Mesodermal cell (in vitro differentiated cells): ENCODE measurements at regions not wholly inside any gene's neighbourhood (a gene's known extent, or its start where the extent isn't known, plus 50 kb on each side); places are given as distances from the start of the nearest gene placed in this dataset.

Experiments used
- H3K27ac ChIP-seq: 2 replicates; pipeline ENCODE4 v1.7.0; 2013; ENCODE audit warnings: mild to moderate bottlenecking, low read depth, low read length, moderate library complexity; ENCODE audit not compliant: severe bottlenecking
- H3K36me3 ChIP-seq: 2 replicates; pipeline ENCODE4 v1.7.1; 2013; ENCODE audit warnings: mild to moderate bottlenecking, low read length, moderate library complexity; ENCODE audit not compliant: control insufficient read depth, insufficient read depth
- H3K4me1 ChIP-seq: one replicate; pipeline ENCODE4 v1.7.1; 2013; ENCODE audit warnings: mild to moderate bottlenecking, low read length; ENCODE audit not compliant: insufficient read depth, control insufficient read depth, poor library complexity, severe bottlenecking
- H3K4me3 ChIP-seq: 2 replicates; pipeline ENCODE4 v1.7.0; 2013; ENCODE audit warnings: low read length, control low read depth, mild to moderate bottlenecking; ENCODE audit not compliant: insufficient read depth, poor library complexity, severe bottlenecking; ENCODE audit errors: extremely low read depth
- H3K9me3 ChIP-seq: 2 replicates; pipeline ENCODE4 v1.7.1; 2013; ENCODE audit warnings: mild to moderate bottlenecking, low read length, moderate library complexity; ENCODE audit not compliant: control insufficient read depth
- WGBS, 2 experiments: methylation state at CpG; one replicate each; pipeline ENCODE4 v1.1.5; 2013; ENCODE audit warnings: missing lambda C conversion rate in 2 of 2; ENCODE audit not compliant: insufficient coverage in 2 of 2; 5-methylcytosine and 5-hydroxymethylcytosine counted together

GRCh38 chr9:24351258-24351657, 194.4 kb downstream of the IZUMO3 start:
- no peaks in the 10 kb centered on the region for H3K36me3 ChIP-seq
- H3K9me3 ChIP-seq, result no peaks in the 10 kb centered on the region
- H3K27ac ChIP-seq, result no peak overlapping the region
- 100% methylated on average over 1 of the region's 2 CpGs; no CpG with 5 or more reads in 1 of the 2 experiments for WGBS, 2 experiments
- no peak overlapping the region for H3K4me3 ChIP-seq
- no peaks in the 10 kb centered on the region for H3K4me1 ChIP-seq

GRCh38 chr9:24342457-24342856, 203.2 kb downstream of the IZUMO3 start:
- Histone ChIP-seq H3K27ac (no peak overlapping the region), H3K4me3 (no peak overlapping the region), H3K4me1 (no peaks in the 10 kb centered on the region), H3K9me3 (no peaks in the 10 kb centered on the region), H3K36me3 (no peaks in the 10 kb centered on the region)
- WGBS, 2 experiments, result 100% methylated on average over 1 of the region's 1 CpG; no CpG with 5 or more reads in 1 of the 2 experiments

- Histone ChIP-seq H3K4me3 (no peak overlapping the region), H3K27ac (no peak overlapping the region), H3K9me3 (no peaks in the 10 kb centered on the region), H3K36me3 (no peaks in the 10 kb centered on the region), H3K4me1 (no peaks in the 10 kb centered on the region)
- WGBS, 2 experiments, result 80 to 82% methylated on average over 2 of the region's 2 CpGs
Measured at GRCh38 chr9:24333629-24334028, 212.1 kb downstream of the IZUMO3 start.

- H3K4me3 ChIP-seq, result no peak overlapping the region
- no peak overlapping the region for H3K27ac ChIP-seq
- WGBS, 2 experiments, result 89 to 100% methylated on average over 1 of the region's 4 CpGs
- H3K4me1 ChIP-seq, result no peaks in the 10 kb centered on the region
- H3K36me3 ChIP-seq, result no peaks in the 10 kb centered on the region
- H3K9me3 ChIP-seq, result no peaks in the 10 kb centered on the region
Measured at GRCh38 chr9:24298912-24299311, 246.8 kb downstream of the IZUMO3 start.

GRCh38 chr9:24297931-24298330, 247.8 kb downstream of the IZUMO3 start:
- H3K27ac ChIP-seq, result no peak overlapping the region
- H3K36me3 ChIP-seq, result no peaks in the 10 kb centered on the region
- H3K9me3 ChIP-seq, result no peaks in the 10 kb centered on the region
- WGBS, 2 experiments, result 92% methylated on average over 2 of the region's 2 CpGs; no CpG with 5 or more reads in 1 of the 2 experiments
- H3K4me1 ChIP-seq, result no peaks in the 10 kb centered on the region
- no peak overlapping the region for H3K4me3 ChIP-seq

GRCh38 chr9:24296124-24296523, 249.6 kb downstream of the IZUMO3 start:
- Histone ChIP-seq H3K36me3 (no peaks in the 10 kb centered on the region), H3K4me1 (no peaks in the 10 kb centered on the region), H3K27ac (no peak overlapping the region), H3K4me3 (no peak overlapping the region), H3K9me3 (no peaks in the 10 kb centered on the region)
- WGBS, 2 experiments, result no CpG with 5 or more reads among the region's 1 CpG

GRCh38 chr9:24293386-24293785, 252.3 kb downstream of the IZUMO3 start:
- H3K36me3 ChIP-seq, result no peaks in the 10 kb centered on the region
- H3K27ac ChIP-seq, result no peak overlapping the region
- 51 to 53% methylated on average over 2 of the region's 4 CpGs for WGBS, 2 experiments
- H3K4me1 ChIP-seq, result no peaks in the 10 kb centered on the region
- no peaks in the 10 kb centered on the region for H3K9me3 ChIP-seq
- no peak overlapping the region for H3K4me3 ChIP-seq

GRCh38 chr9:24286761-24287160, 258.9 kb downstream of the IZUMO3 start:
- H3K36me3 ChIP-seq, result no peaks in the 10 kb centered on the region
- no peak overlapping the region for H3K4me3 ChIP-seq
- 93 to 100% methylated on average over 3 of the region's 3 CpGs for WGBS, 2 experiments
- no peaks in the 10 kb centered on the region for H3K4me1 ChIP-seq
- no peaks in the 10 kb centered on the region for H3K9me3 ChIP-seq
- H3K27ac ChIP-seq, result no peak overlapping the region

- WGBS, 2 experiments, result 80 to 100% methylated on average over 1 of the region's 1 CpG
- Histone ChIP-seq H3K4me3 (no peak overlapping the region), H3K9me3 (no peaks in the 10 kb centered on the region), H3K36me3 (no peaks in the 10 kb centered on the region), H3K27ac (no peak overlapping the region), H3K4me1 (no peaks in the 10 kb centered on the region)
Measured at GRCh38 chr9:24258626-24259025, 287.1 kb downstream of the IZUMO3 start.

GRCh38 chr9:24257726-24258125, 288.0 kb downstream of the IZUMO3 start:
- WGBS, 2 experiments, result no CpG with 5 or more reads among the region's 1 CpG
- Histone ChIP-seq H3K27ac (no peak overlapping the region), H3K4me3 (no peak overlapping the region), H3K36me3 (no peaks in the 10 kb centered on the region), H3K4me1 (no peaks in the 10 kb centered on the region), H3K9me3 (no peaks in the 10 kb centered on the region)

GRCh38 chr9:24245988-24246387, 299.7 kb downstream of the IZUMO3 start:
- no peak overlapping the region for H3K27ac ChIP-seq
- no CpG with 5 or more reads among the region's 2 CpGs for WGBS, 2 experiments
- H3K36me3 ChIP-seq, result no peaks in the 10 kb centered on the region
- no peak overlapping the region for H3K4me3 ChIP-seq
- H3K9me3 ChIP-seq, result no peaks in the 10 kb centered on the region
- H3K4me1 ChIP-seq, result no peaks in the 10 kb centered on the region
